ENCODE measurements at regions not wholly inside any gene's neighbourhood (a gene's known extent, or its start where the extent isn't known, plus 50 kb on each side); places are given as distances from the start of the nearest gene placed in this dataset.

DNA sequence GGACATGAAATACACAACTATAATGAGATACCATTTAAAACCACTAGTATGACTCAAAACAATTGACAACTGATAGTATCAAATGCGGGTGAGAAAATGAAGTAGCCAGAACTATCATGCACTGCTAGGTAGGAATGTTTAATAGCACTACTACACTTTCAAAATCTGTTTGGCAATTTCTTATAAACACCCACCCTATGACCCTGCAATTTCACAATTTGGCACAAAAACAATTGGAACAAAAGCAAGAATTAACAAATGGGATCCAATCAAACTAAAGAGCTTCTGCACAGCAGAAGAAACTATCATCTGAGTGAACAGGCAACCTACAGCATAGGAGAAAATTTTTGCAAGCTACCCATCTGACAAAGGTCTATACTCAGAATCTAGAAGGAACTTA is 431.2 kb upstream of the GYPC start:
- WGBS (ENCODE audit: insufficient coverage), result no CpG with 5 or more reads among the region's 1 CpG
- H3K36me3 ChIP-seq (ENCODE audit: control insufficient read depth in 2 of 2, extremely low read depth in 1 of 2, insufficient read depth in 1 of 2, low read length in 1 of 2), result no peaks in the 10 kb centered on the region
- ATAC-seq (replicated peaks in 1 of 4) (no peak), DNase-seq (no peak)
- H3K27ac ChIP-seq (ENCODE audit: low read length), result no peak overlapping the region
- peaks cover 0 to 10% (median 10%) of the 10 kb centered on the region in 3 donors for H3K9me3 Mint-ChIP-seq
- H3K4me1 ChIP-seq (ENCODE audit: control insufficient read depth in 1 of 2, extremely low read depth in 1 of 2, insufficient read depth in 2 of 2, low read length in 2 of 2), result no peaks in the 10 kb centered on the region
- no peak overlapping the region for H3K4me3 Mint-ChIP-seq
- no peaks in the 10 kb centered on the region for H3K4me1 Mint-ChIP-seq
- no peaks in the 10 kb centered on the region for H3K36me3 Mint-ChIP-seq
- peaks cover 0 to 8% of the 10 kb centered on the region in 2 donors for H3K27me3 Mint-ChIP-seq
- no peaks in the 10 kb centered on the region for H3K9me3 ChIP-seq
- H3K27ac Mint-ChIP-seq, result no peak overlapping the region
- ChIA-PET POLR2A (no interaction called here), CTCF (no interaction called here)
- H3K4me3 ChIP-seq (ENCODE audit: control insufficient read depth in 1 of 2, extremely low read depth in 1 of 2, low read length in 1 of 2), result no peak overlapping the region
- no peaks in the 10 kb centered on the region for H3K27me3 ChIP-seq (replicated peaks in 1 of 2; ENCODE audit: control insufficient read depth in 2 of 2, extremely low read depth in 1 of 2, insufficient read depth in 2 of 2, low read length in 1 of 2)

DNA sequence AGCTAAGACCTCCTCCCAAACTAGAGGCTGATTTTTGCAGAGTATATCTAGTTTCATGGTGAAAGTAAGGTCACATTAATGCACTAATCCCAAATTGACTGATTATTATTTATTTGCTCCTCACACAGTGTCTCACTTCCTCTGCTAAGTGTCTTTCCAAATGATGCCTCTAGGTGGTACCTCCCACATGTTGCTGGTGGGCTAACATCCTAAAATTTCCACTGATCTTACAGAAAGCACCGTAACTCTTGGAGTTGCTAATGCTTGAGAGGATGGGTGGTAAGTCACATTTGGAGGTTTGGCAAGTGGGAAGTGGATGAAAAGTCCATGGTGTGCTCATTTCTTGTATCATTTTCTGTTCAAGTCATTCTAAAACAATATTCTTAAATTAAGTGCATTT is 428.7 kb upstream of the GYPC start:
- H3K4me3 ChIP-seq (ENCODE audit: control insufficient read depth in 1 of 2, extremely low read depth in 1 of 2, low read length in 1 of 2), result no peak overlapping the region
- POLR2A ChIA-PET, result no interaction called here

DNA sequence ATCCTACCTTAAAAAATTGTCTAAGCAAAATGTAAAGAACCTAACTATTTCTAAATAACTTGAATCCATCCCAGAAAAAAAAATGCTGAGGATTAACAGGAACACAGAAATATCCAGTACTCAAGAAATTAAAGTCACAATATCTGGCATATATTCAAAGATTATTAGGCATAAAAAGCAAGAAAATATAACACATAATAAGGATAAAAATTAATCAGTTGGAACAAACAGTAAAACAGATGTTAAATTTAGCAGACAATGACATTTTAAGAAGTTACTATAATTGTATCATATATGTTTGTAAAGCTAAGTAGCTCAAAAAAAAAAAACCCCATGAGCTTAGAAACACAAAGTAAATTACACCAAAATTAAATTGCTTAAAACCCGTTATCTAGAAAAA is 427.4 kb upstream of the GYPC start:
- POLR2A ChIA-PET, result no interaction called here
- CTCF ChIA-PET, result interaction anchor here in 1 of 2 donors (1.0 kb wide), 1 partner anchor 17 kb away, joined by 3 read pairs; no protein-coding TSS in a partner anchor
- ATAC-seq (replicated peaks in 1 of 4), result no peak
- no peak overlapping the region for H3K27ac Mint-ChIP-seq
- H3K27me3 ChIP-seq (replicated peaks in 1 of 2; ENCODE audit: control insufficient read depth in 2 of 2, extremely low read depth in 1 of 2, insufficient read depth in 2 of 2, low read length in 1 of 2), result no peaks in the 10 kb centered on the region
- no peaks in the 10 kb centered on the region for H3K27me3 Mint-ChIP-seq
- H3K4me1 Mint-ChIP-seq, result no peaks in the 10 kb centered on the region
- WGBS (ENCODE audit: insufficient coverage), result no CpG with 5 or more reads among the region's 1 CpG
- no peak overlapping the region for H3K4me3 Mint-ChIP-seq
- H3K4me1 ChIP-seq (ENCODE audit: control insufficient read depth in 1 of 2, extremely low read depth in 1 of 2, insufficient read depth in 2 of 2, low read length in 2 of 2), result no peaks in the 10 kb centered on the region
- H3K36me3 Mint-ChIP-seq, result no peaks in the 10 kb centered on the region
- DNase-seq, result no peak
- no peak overlapping the region for H3K27ac ChIP-seq (ENCODE audit: low read length)
- no peaks in the 10 kb centered on the region for H3K36me3 ChIP-seq (ENCODE audit: control insufficient read depth in 2 of 2, extremely low read depth in 1 of 2, insufficient read depth in 1 of 2, low read length in 1 of 2)
- no peak overlapping the region for H3K4me3 ChIP-seq (ENCODE audit: control insufficient read depth in 1 of 2, extremely low read depth in 1 of 2, low read length in 1 of 2)
- no peaks in the 10 kb centered on the region for H3K9me3 ChIP-seq
- peaks cover 0 to 12% (median 12%) of the 10 kb centered on the region in 3 donors for H3K9me3 Mint-ChIP-seq

More for the DNA sequence above, 428.7 kb upstream of the GYPC start:
- Histone ChIP-seq H3K9me3 (no peaks in the 10 kb centered on the region), H3K36me3 (ENCODE audit: control insufficient read depth in 2 of 2, extremely low read depth in 1 of 2, insufficient read depth in 1 of 2, low read length in 1 of 2) (no peaks in the 10 kb centered on the region), H3K27me3 (replicated peaks in 1 of 2; ENCODE audit: control insufficient read depth in 2 of 2, extremely low read depth in 1 of 2, insufficient read depth in 2 of 2, low read length in 1 of 2) (no peaks in the 10 kb centered on the region), H3K27ac (ENCODE audit: low read length) (no peak overlapping the region), H3K4me1 (ENCODE audit: control insufficient read depth in 1 of 2, extremely low read depth in 1 of 2, insufficient read depth in 2 of 2, low read length in 2 of 2) (no peaks in the 10 kb centered on the region)
- Mint-ChIP-seq H3K9me3 (peaks cover 0 to 12% (median 12%) of the 10 kb centered on the region in 3 donors), H3K27me3 (peaks cover 0 to 3% of the 10 kb centered on the region in 2 donors), H3K27ac (no peak overlapping the region), H3K36me3 (no peaks in the 10 kb centered on the region), H3K4me3 (no peak overlapping the region), H3K4me1 (no peaks in the 10 kb centered on the region)
- no peak for ATAC-seq (replicated peaks in 1 of 4)
- WGBS (ENCODE audit: insufficient coverage), result no CpG with 5 or more reads among the region's 1 CpG
- no peak for DNase-seq
- CTCF ChIA-PET, result no interaction called here

DNA sequence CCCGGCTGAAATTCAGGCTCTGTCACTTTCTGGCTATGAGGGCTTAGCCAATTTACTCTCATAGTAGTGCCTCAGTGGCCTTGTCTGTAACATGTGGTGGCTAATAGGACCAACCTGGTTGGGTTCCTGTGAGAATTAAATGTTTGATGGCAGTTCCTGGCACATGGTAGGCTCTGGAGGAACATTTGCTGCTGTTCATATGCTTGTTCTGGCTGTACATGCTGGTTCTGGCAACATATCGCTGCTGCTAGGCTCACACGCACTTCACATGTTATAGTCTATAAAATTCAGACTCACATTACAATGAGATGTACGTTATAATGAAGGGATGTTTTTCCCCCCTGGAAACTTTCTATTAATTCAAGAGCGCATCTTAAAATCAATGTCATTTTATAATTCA is 417.7 kb upstream of the GYPC start:
- POLR2A ChIA-PET, result no interaction called here

DNA sequence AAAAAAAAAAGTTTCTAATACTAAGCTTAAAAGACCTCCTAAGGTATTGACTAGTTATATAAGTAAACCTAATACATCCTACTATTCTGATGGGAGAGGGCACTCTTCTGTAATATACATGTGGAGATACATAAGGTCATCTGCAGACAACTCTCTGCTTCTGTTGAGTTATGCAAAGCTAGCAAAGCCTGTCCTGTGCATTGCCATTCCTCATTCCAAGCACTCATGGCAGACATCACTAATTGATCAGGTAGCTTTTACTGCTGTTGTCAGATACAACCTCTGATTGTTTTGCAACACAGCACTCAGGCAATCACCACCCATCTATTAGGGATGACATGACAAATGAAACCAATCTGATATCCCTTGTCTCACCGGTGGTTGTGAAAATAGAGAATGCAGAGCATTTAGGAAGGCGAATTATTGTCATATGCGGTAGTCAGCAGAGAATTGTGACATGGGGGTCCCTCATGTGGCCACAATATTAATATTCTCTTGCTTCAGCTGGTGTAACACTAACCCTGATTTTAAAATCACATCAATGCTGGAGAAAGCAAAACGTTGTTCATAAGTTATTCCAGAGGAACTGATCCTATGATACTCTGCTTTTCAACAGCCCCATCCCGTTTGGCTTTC is 416.5 kb upstream of the GYPC start:
- Mint-ChIP-seq H3K27ac (no peak overlapping the region), H3K4me3 (no peak overlapping the region), H3K27me3 (peaks cover 0 to 8% of the 10 kb centered on the region in 2 donors), H3K36me3 (no peaks in the 10 kb centered on the region), H3K4me1 (no peaks in the 10 kb centered on the region), H3K9me3 (no peaks in the 10 kb centered on the region)
- WGBS (ENCODE audit: insufficient coverage), result 100% methylated on average over 1 of the region's 5 CpGs
- ChIA-PET POLR2A (no interaction called here), CTCF (interaction anchor here in 1 of 2 donors (0.7 kb wide), 1 partner anchor 534 kb away, joined by 3 read pairs; no protein-coding TSS in a partner anchor)
- Histone ChIP-seq H3K4me3 (ENCODE audit: control insufficient read depth in 1 of 2, extremely low read depth in 1 of 2, low read length in 1 of 2) (no peak overlapping the region), H3K36me3 (ENCODE audit: control insufficient read depth in 2 of 2, extremely low read depth in 1 of 2, insufficient read depth in 1 of 2, low read length in 1 of 2) (no peaks in the 10 kb centered on the region), H3K4me1 (ENCODE audit: control insufficient read depth in 1 of 2, extremely low read depth in 1 of 2, insufficient read depth in 2 of 2, low read length in 2 of 2) (no peaks in the 10 kb centered on the region), H3K9me3 (no peaks in the 10 kb centered on the region), H3K27me3 (replicated peaks in 1 of 2; ENCODE audit: control insufficient read depth in 2 of 2, extremely low read depth in 1 of 2, insufficient read depth in 2 of 2, low read length in 1 of 2) (no peaks in the 10 kb centered on the region), H3K27ac (ENCODE audit: low read length) (no peak overlapping the region)
- ATAC-seq (replicated peaks in 1 of 4) (no peak), DNase-seq (no peak)

More for the DNA sequence above, 417.7 kb upstream of the GYPC start:
- no peaks in the 10 kb centered on the region for H3K36me3 Mint-ChIP-seq
- H3K9me3 Mint-ChIP-seq, result no peaks in the 10 kb centered on the region
- no peaks in the 10 kb centered on the region for H3K27me3 ChIP-seq (replicated peaks in 1 of 2; ENCODE audit: control insufficient read depth in 2 of 2, extremely low read depth in 1 of 2, insufficient read depth in 2 of 2, low read length in 1 of 2)
- H3K9me3 ChIP-seq, result no peaks in the 10 kb centered on the region
- peaks cover 0 to 8% of the 10 kb centered on the region in 2 donors for H3K27me3 Mint-ChIP-seq
- no peak overlapping the region for H3K27ac ChIP-seq (ENCODE audit: low read length)
- no peaks in the 10 kb centered on the region for H3K4me1 Mint-ChIP-seq
- no peaks in the 10 kb centered on the region for H3K4me1 ChIP-seq (ENCODE audit: control insufficient read depth in 1 of 2, extremely low read depth in 1 of 2, insufficient read depth in 2 of 2, low read length in 2 of 2)
- no peak overlapping the region for H3K4me3 Mint-ChIP-seq
- 100% methylated on average over 1 of the region's 5 CpGs for WGBS (ENCODE audit: insufficient coverage)
- H3K27ac Mint-ChIP-seq, result no peak overlapping the region
- ATAC-seq (replicated peaks in 1 of 4) (no peak), DNase-seq (no peak)
- no peak overlapping the region for H3K4me3 ChIP-seq (ENCODE audit: control insufficient read depth in 1 of 2, extremely low read depth in 1 of 2, low read length in 1 of 2)
- CTCF ChIA-PET, result no interaction called here
- no peaks in the 10 kb centered on the region for H3K36me3 ChIP-seq (ENCODE audit: control insufficient read depth in 2 of 2, extremely low read depth in 1 of 2, insufficient read depth in 1 of 2, low read length in 1 of 2)

DNA sequence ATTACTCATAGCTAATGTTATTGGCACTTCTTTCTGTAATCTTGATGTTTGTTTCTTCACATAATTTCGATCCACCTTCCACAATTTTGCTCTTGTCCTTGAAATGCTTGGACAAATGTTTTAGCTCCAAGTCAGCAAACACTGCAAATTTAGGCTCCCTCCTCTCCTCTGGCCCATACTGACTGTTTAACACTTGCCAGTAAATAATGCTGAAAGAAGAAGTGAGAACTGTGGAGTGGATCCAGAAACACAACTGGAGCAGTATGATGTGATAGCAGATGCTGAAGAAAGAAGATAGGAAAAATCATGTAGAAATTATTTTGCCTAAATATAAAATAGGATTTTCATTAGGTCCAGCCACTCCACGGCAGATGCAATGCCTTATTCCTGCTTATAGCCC is 415.0 kb upstream of the GYPC start:
- 100% methylated on average over 1 of the region's 2 CpGs for WGBS (ENCODE audit: insufficient coverage)
- Mint-ChIP-seq H3K9me3 (no peaks in the 10 kb centered on the region), H3K27me3 (peaks cover 0 to 8% of the 10 kb centered on the region in 2 donors), H3K27ac (no peak overlapping the region), H3K4me3 (no peak overlapping the region), H3K4me1 (no peaks in the 10 kb centered on the region), H3K36me3 (no peaks in the 10 kb centered on the region)
- no peaks in the 10 kb centered on the region for H3K27me3 ChIP-seq (replicated peaks in 1 of 2; ENCODE audit: control insufficient read depth in 2 of 2, extremely low read depth in 1 of 2, insufficient read depth in 2 of 2, low read length in 1 of 2)
- no peaks in the 10 kb centered on the region for H3K9me3 ChIP-seq
- ATAC-seq (replicated peaks in 1 of 4), result no peak
- DNase-seq, result no peak
- CTCF ChIA-PET, result no interaction called here
- POLR2A ChIA-PET, result no interaction called here
- H3K4me3 ChIP-seq (ENCODE audit: control insufficient read depth in 1 of 2, extremely low read depth in 1 of 2, low read length in 1 of 2), result no peak overlapping the region
- no peaks in the 10 kb centered on the region for H3K36me3 ChIP-seq (ENCODE audit: control insufficient read depth in 2 of 2, extremely low read depth in 1 of 2, insufficient read depth in 1 of 2, low read length in 1 of 2)
- no peak overlapping the region for H3K27ac ChIP-seq (ENCODE audit: low read length)
- H3K4me1 ChIP-seq (ENCODE audit: control insufficient read depth in 1 of 2, extremely low read depth in 1 of 2, insufficient read depth in 2 of 2, low read length in 2 of 2), result no peaks in the 10 kb centered on the region

DNA sequence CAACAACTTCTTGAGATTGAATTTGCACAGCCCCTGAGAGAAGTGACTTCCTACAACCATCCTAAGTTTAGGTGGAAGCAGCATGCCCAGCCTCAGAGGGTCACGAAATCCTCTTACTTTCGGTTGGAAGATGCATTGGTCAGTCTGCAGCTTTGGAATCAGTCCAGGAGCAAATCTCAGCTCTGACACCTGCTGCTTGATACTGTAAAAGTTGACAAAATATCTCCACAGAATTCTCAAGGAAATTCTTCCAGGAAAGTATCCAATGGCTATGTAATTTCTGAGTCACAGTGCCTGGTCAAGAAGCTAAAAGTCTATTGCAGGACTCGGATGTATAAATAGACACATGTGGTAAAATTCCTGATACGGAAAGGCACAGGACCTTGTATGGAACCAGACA is 414.5 kb upstream of the GYPC start:
- Histone ChIP-seq H3K9me3 (no peaks in the 10 kb centered on the region), H3K4me3 (ENCODE audit: control insufficient read depth in 1 of 2, extremely low read depth in 1 of 2, low read length in 1 of 2) (no peak overlapping the region), H3K27me3 (replicated peaks in 1 of 2; ENCODE audit: control insufficient read depth in 2 of 2, extremely low read depth in 1 of 2, insufficient read depth in 2 of 2, low read length in 1 of 2) (no peaks in the 10 kb centered on the region), H3K4me1 (ENCODE audit: control insufficient read depth in 1 of 2, extremely low read depth in 1 of 2, insufficient read depth in 2 of 2, low read length in 2 of 2) (no peaks in the 10 kb centered on the region), H3K36me3 (ENCODE audit: control insufficient read depth in 2 of 2, extremely low read depth in 1 of 2, insufficient read depth in 1 of 2, low read length in 1 of 2) (no peaks in the 10 kb centered on the region), H3K27ac (ENCODE audit: low read length) (no peak overlapping the region)
- no peak for DNase-seq
- ATAC-seq (replicated peaks in 1 of 4), result no peak
- no peaks in the 10 kb centered on the region for H3K9me3 Mint-ChIP-seq
- H3K4me3 Mint-ChIP-seq, result no peak overlapping the region
- ChIA-PET CTCF (no interaction called here), POLR2A (no interaction called here)
- 83% methylated on average over 2 of the region's 4 CpGs for WGBS (ENCODE audit: insufficient coverage)
- no peaks in the 10 kb centered on the region for H3K36me3 Mint-ChIP-seq
- H3K27me3 Mint-ChIP-seq, result peaks cover 0 to 8% of the 10 kb centered on the region in 2 donors
- H3K27ac Mint-ChIP-seq, result no peak overlapping the region
- H3K4me1 Mint-ChIP-seq, result no peaks in the 10 kb centered on the region
